Panc1 (cell line): ENCODE measurements at regions not wholly inside any gene's neighbourhood (a gene's known extent, or its start where the extent isn't known, plus 50 kb on each side); places are given as distances from the start of the nearest gene placed in this dataset.

Experiments
- ATAC-seq: fragments of 200-7000 bp; cut with Tn5 transposase; 2 replicates; pipeline ENCODE4 v1.9.1; 2020; ENCODE audit warnings: mild to moderate bottlenecking, moderate library complexity
- BruUV-seq: library from RNA; stranded (reverse); fragments of 400-500 nt; replicated peaks from 2 replicates; lab custom pipeline; 2021; lab: Mats Ljungman, UMichigan
- CTCF ChIA-PET: fragments of 300-600 bp; sonication (Branson Sonifier 250); formaldehyde crosslinking; loops from one replicate; lab custom pipeline; 2022; ENCODE audit warnings: antibody characterized with exemption; lab: Charles Lee
- POLR2A ChIA-PET: fragments of 300-600 bp; sonication (Branson Sonifier 250); formaldehyde crosslinking; loops from one replicate; lab custom pipeline; 2022; ENCODE audit warnings: antibody characterized with exemption; lab: Charles Lee
- DNase-seq: peaks from one replicate; pipeline ENCODE4 v3.0.0-alpha.2; 2010; ENCODE audit warnings: low read depth, low spot score
- H3K27ac ChIP-seq: 2 replicates; pipeline ENCODE4 v1.5.1; 2011; ENCODE audit warnings: mild to moderate bottlenecking, low read length, inconsistent platforms
- H3K27me3 ChIP-seq: fragments of 200-500 bp; sonication (Bioruptor generic); 2 replicates; pipeline ENCODE4 v1.6.0; 2014; ENCODE audit warnings: low read length, inconsistent platforms; ENCODE audit not compliant: control insufficient read depth, insufficient read depth
- H3K36me3 ChIP-seq: fragments of 200-500 bp; sonication (Bioruptor generic); 2 replicates; pipeline ENCODE4 v1.5.1; 2014; ENCODE audit warnings: inconsistent platforms, mild to moderate bottlenecking, low read length, moderate library complexity; ENCODE audit not compliant: control insufficient read depth, insufficient read depth
- H3K4me1 ChIP-seq: 2 replicates; pipeline ENCODE4 v1.5.1; 2011; ENCODE audit warnings: inconsistent platforms, mild to moderate bottlenecking, low read length, moderate library complexity; ENCODE audit not compliant: control insufficient read depth, insufficient read depth
- H3K4me3 ChIP-seq, 2 experiments: 2 replicates each; pipeline ENCODE4 v1.5.1; 2011 to 2012; ENCODE audit warnings: low read depth in 2 of 2, low read length in 2 of 2, mild to moderate bottlenecking in 2 of 2, inconsistent platforms in 1 of 2, moderate library complexity in 1 of 2
- H3K9me3 ChIP-seq: fragments of 200-500 bp; sonication (Bioruptor generic); 2 replicates; pipeline ENCODE4 v1.5.1; 2014; ENCODE audit warnings: low read depth, mild to moderate bottlenecking, inconsistent platforms, low read length, moderate library complexity; ENCODE audit not compliant: control insufficient read depth, insufficient read depth
- CTCF ChIP-seq: fragments of 450-650 bp; IDR thresholded peaks from 2 replicates; pipeline ENCODE4 v1.5.1; 2017; ENCODE audit warnings: mild to moderate bottlenecking
- POLR2AphosphoS5 ChIP-seq: IDR thresholded peaks from 2 replicates; pipeline ENCODE4 v1.6.1; 2012; ENCODE audit warnings: mild to moderate bottlenecking, low read depth, low read length, moderate library complexity
- SIN3A ChIP-seq: IDR thresholded peaks from 2 replicates; pipeline ENCODE4 v1.6.1; 2012; ENCODE audit warnings: low read depth, mild to moderate bottlenecking, low read length, moderate library complexity, borderline replicate concordance; ENCODE audit not compliant: insufficient read depth
- TCF7L2 ChIP-seq: IDR thresholded peaks from 2 replicates; pipeline ENCODE4 v1.6.1; 2011; ENCODE audit warnings: mild to moderate bottlenecking, low read depth, low read length, inconsistent platforms
- in situ Hi-C: cut with HindIII; loops from 2 replicates; pipeline ENCODE4 v1.10.0; 2016; ENCODE audit warnings: low sequenced_read_pairs, low pct_unique_long_range_greater_than_20kb
- intact Hi-C: fragments of 100-400 bp; cut with micrococcal nuclease; formaldehyde crosslinking; loops from one replicate; pipeline ENCODE4 v1.10.0; 2022; ENCODE audit not compliant: unreplicated experiment
- TF ChIP-seq, protein P1 (sequence below), 2 experiments: IDR thresholded peaks; 2 replicates each; pipeline ENCODE4 v1.6.1; 2011 to 2012; ENCODE audit warnings: low read depth in 2 of 2, control low read depth in 1 of 2, low read length in 1 of 2, mild to moderate bottlenecking in 1 of 2, moderate library complexity in 1 of 2; ENCODE audit not compliant: insufficient read depth in 1 of 2

GRCh38 chr7:119452401-119452800 is 820.6 kb upstream of the KCND2 start:
- POLR2A ChIA-PET, result no interaction called here
- CTCF ChIA-PET, result no interaction called here
- Histone ChIP-seq H3K4me3 (no peak overlapping the region), H3K27me3 (no peaks in the 10 kb centered on the region), H3K36me3 (no peaks in the 10 kb centered on the region), H3K4me1 (no peaks in the 10 kb centered on the region), H3K27ac (no peak overlapping the region), H3K9me3 (no peaks in the 10 kb centered on the region)
- in situ Hi-C loops, result no loop called here
- intact Hi-C loops, result no loop called here
- no peak for TF ChIP-seq TCF7L2
- no peak for TF ChIP-seq POLR2AphosphoS5
- TF ChIP-seq CTCF, result no peak
- no peak for TF ChIP-seq SIN3A
- TF ChIP-seq, protein P1, sequence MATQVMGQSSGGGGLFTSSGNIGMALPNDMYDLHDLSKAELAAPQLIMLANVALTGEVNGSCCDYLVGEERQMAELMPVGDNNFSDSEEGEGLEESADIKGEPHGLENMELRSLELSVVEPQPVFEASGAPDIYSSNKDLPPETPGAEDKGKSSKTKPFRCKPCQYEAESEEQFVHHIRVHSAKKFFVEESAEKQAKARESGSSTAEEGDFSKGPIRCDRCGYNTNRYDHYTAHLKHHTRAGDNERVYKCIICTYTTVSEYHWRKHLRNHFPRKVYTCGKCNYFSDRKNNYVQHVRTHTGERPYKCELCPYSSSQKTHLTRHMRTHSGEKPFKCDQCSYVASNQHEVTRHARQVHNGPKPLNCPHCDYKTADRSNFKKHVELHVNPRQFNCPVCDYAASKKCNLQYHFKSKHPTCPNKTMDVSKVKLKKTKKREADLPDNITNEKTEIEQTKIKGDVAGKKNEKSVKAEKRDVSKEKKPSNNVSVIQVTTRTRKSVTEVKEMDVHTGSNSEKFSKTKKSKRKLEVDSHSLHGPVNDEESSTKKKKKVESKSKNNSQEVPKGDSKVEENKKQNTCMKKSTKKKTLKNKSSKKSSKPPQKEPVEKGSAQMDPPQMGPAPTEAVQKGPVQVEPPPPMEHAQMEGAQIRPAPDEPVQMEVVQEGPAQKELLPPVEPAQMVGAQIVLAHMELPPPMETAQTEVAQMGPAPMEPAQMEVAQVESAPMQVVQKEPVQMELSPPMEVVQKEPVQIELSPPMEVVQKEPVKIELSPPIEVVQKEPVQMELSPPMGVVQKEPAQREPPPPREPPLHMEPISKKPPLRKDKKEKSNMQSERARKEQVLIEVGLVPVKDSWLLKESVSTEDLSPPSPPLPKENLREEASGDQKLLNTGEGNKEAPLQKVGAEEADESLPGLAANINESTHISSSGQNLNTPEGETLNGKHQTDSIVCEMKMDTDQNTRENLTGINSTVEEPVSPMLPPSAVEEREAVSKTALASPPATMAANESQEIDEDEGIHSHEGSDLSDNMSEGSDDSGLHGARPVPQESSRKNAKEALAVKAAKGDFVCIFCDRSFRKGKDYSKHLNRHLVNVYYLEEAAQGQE (IDR thresholded peaks at IDR 0.05; ENCODE audit: insufficient read depth in 1 of 2, low read depth in 2 of 2, low read length in 1 of 2), result no peak
- ATAC-seq (no peak), DNase-seq (no peak)
- BruUV-seq, result no TSS peak

DNA sequence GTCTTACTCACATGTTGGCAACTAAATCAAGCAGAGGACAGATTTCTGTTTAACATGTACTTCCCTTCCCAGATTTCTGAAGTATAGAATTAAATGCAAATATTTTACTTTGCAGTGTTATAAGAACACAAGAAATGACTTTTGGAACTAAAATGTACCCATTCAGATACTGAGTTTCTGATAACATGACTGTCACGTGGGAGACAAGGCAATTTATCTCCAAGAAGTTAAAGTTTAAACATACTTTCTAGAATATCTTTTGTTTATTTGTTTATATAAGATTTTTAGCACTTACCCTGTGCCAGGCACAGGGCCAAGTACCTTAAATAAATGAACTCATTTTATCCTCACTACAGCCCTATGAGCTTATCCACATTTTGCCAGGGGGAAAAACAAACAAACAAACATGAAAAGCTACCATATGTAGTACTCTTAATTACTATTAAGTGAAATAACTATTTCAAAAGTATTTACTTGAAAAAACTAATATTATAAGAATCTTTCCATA is 807.1 kb upstream of the KCND2 start:
- no peak overlapping the region for H3K27ac ChIP-seq
- no peaks in the 10 kb centered on the region for H3K27me3 ChIP-seq
- CTCF ChIA-PET, result no interaction called here
- POLR2A ChIA-PET, result no interaction called here
- no peaks in the 10 kb centered on the region for H3K4me1 ChIP-seq
- BruUV-seq, result no TSS peak
- H3K4me3 ChIP-seq, result no peak overlapping the region
- in situ Hi-C loops (no loop called here), intact Hi-C loops (no loop called here)
- H3K36me3 ChIP-seq, result no peaks in the 10 kb centered on the region; the same call in 1 of the 2 replicates
- ATAC-seq (no peak), DNase-seq (no peak)
- no peaks in the 10 kb centered on the region for H3K9me3 ChIP-seq
- no peak for TF ChIP-seq POLR2AphosphoS5
- TF ChIP-seq SIN3A, result no peak
- TF ChIP-seq TCF7L2, result no peak
- TF ChIP-seq, protein P1 (IDR thresholded peaks at IDR 0.05; ENCODE audit: insufficient read depth in 1 of 2, low read depth in 2 of 2, low read length in 1 of 2), result no peak
- no peak for TF ChIP-seq CTCF
